HG02885 (cell line): ENCODE measurements at regions not wholly inside any gene's neighbourhood (a gene's known extent, or its start where the extent isn't known, plus 50 kb on each side); places are given as distances from the start of the nearest gene placed in this dataset.
"Not testable (repeated sequence)": the region's sequence is repeated elsewhere in the genome, so short reads cannot be mapped to it uniquely, and the experiment has no call there.

Experiments used
- ATAC-seq: cut with Tn5 transposase; IDR thresholded peaks from one replicate; pipeline ENCODE4 v1.9.1; 2021; ENCODE audit warnings: mild to moderate bottlenecking; ENCODE audit not compliant: unreplicated experiment, poor library complexity

GRCh38 chr7:52620849-52621248 is 414.6 kb upstream of the POM121L12 start:
- ATAC-seq: no peak

GRCh38 chr7:52616552-52616951 is 418.9 kb upstream of the POM121L12 start:
- no peak for ATAC-seq

- ATAC-seq: no peak
These were observed 420.3 kb upstream of the POM121L12 start for GRCh38 chr7:52615021-52615695.

GRCh38 chr7:52609511-52609910 is 425.9 kb upstream of the POM121L12 start:
- ATAC-seq: no peak

GRCh38 chr7:52592698-52593097 is 442.7 kb upstream of the POM121L12 start:
- no peak for ATAC-seq

GRCh38 chr7:52586704-52587103 is 448.7 kb upstream of the POM121L12 start:
- ATAC-seq: no peak

GRCh38 chr7:52584041-52584440 is 451.4 kb upstream of the POM121L12 start:
- no peak for ATAC-seq

GRCh38 chr7:52573141-52573540 is 462.3 kb upstream of the POM121L12 start:
- not testable (repeated sequence) for ATAC-seq

GRCh38 chr7:52571026-52571425 is 464.4 kb upstream of the POM121L12 start:
- no peak for ATAC-seq

GRCh38 chr7:52569151-52569550 is 466.3 kb upstream of the POM121L12 start:
- no peak for ATAC-seq

GRCh38 chr7:52565974-52566373 is 469.5 kb upstream of the POM121L12 start:
- no peak for ATAC-seq

GRCh38 chr7:52555805-52556204 is 479.6 kb upstream of the POM121L12 start:
- ATAC-seq: no peak

- ATAC-seq: no peak
These were observed 488.0 kb upstream of the POM121L12 start for GRCh38 chr7:52547308-52547910.

- ATAC-seq: not testable (repeated sequence)
These were observed 494.2 kb upstream of the POM121L12 start for GRCh38 chr7:52541198-52541765.

GRCh38 chr7:52540041-52540440 is 495.4 kb upstream of the POM121L12 start:
- ATAC-seq: no peak

GRCh38 chr7:52539414-52539813 is 496.0 kb upstream of the POM121L12 start:
- ATAC-seq: no peak

- ATAC-seq: no peak
These were observed 498.4 kb upstream of the POM121L12 start for GRCh38 chr7:52537051-52537450.

GRCh38 chr7:52525772-52526341 is 509.6 kb upstream of the POM121L12 start:
- ATAC-seq: no peak

- ATAC-seq: no peak
These were observed 516.6 kb upstream of the POM121L12 start for GRCh38 chr7:52518869-52519268.

- ATAC-seq: no peak
These were observed 522.8 kb upstream of the POM121L12 start for GRCh38 chr7:52512656-52513055.

GRCh38 chr7:52507546-52508255 is 527.7 kb upstream of the POM121L12 start:
- no peak for ATAC-seq
